Endothelial cell (in vitro differentiated cells): ENCODE measurements at regions not wholly inside any gene's neighbourhood (a gene's known extent, or its start where the extent isn't known, plus 50 kb on each side); places are given as distances from the start of the nearest gene placed in this dataset.

ENCODE experiments used
- DNase-seq: peaks from one replicate; pipeline ENCODE4 v3.0.0; 2021; ENCODE audit warnings: low spot score
- H3K27ac Mint-ChIP-seq: one replicate; pipeline ENCODE4 v1.8.0; 2021; ENCODE audit warnings: mixed read lengths, inconsistent platforms; ENCODE audit not compliant: unreplicated experiment
- H3K27me3 Mint-ChIP-seq: one replicate; pipeline ENCODE4 v1.8.0; 2021; ENCODE audit warnings: mild to moderate bottlenecking, moderate library complexity, mixed read lengths, inconsistent platforms; ENCODE audit not compliant: unreplicated experiment
- H3K36me3 Mint-ChIP-seq: one replicate; pipeline ENCODE4 v1.8.0; 2021; ENCODE audit warnings: mild to moderate bottlenecking, low read depth, mixed read lengths, inconsistent platforms; ENCODE audit not compliant: unreplicated experiment
- H3K4me1 Mint-ChIP-seq: one replicate; pipeline ENCODE4 v1.8.0; 2021; ENCODE audit warnings: mild to moderate bottlenecking, mixed read lengths, inconsistent platforms; ENCODE audit not compliant: unreplicated experiment
- H3K4me3 Mint-ChIP-seq: one replicate; pipeline ENCODE4 v1.8.0; 2021; ENCODE audit warnings: mild to moderate bottlenecking, mixed read lengths, inconsistent platforms; ENCODE audit not compliant: unreplicated experiment
- H3K9me3 Mint-ChIP-seq: one replicate; pipeline ENCODE4 v1.8.0; 2021; ENCODE audit warnings: mixed read lengths, inconsistent platforms; ENCODE audit not compliant: unreplicated experiment
- CTCF ChIP-seq: fragments of 200-600 bp; sonication (generic); IDR thresholded peaks from one replicate; pipeline ENCODE4 v1.5.0; 2021; ENCODE audit warnings: antibody characterized with exemption; ENCODE audit not compliant: unreplicated experiment

GRCh38 chr4:189396435-189396834 lies 544.2 kb upstream of the FRG1 start:
- peaks cover 8% of the 10 kb centered on the region for H3K9me3 Mint-ChIP-seq
- DNase-seq: no peak
- no peak for TF ChIP-seq CTCF
- no peak overlapping the region for H3K4me3 Mint-ChIP-seq
- H3K4me1 Mint-ChIP-seq: no peaks in the 10 kb centered on the region
- H3K36me3 Mint-ChIP-seq: no peaks in the 10 kb centered on the region
- H3K27me3 Mint-ChIP-seq: no peaks in the 10 kb centered on the region
- no peak overlapping the region for H3K27ac Mint-ChIP-seq

GRCh38 chr4:189404271-189404670 lies 536.4 kb upstream of the FRG1 start:
- no peaks in the 10 kb centered on the region for H3K4me1 Mint-ChIP-seq
- no peak overlapping the region for H3K4me3 Mint-ChIP-seq
- DNase-seq: no peak
- H3K27me3 Mint-ChIP-seq: no peaks in the 10 kb centered on the region
- TF ChIP-seq CTCF: no peak
- H3K27ac Mint-ChIP-seq: no peak overlapping the region
- no peaks in the 10 kb centered on the region for H3K36me3 Mint-ChIP-seq
- H3K9me3 Mint-ChIP-seq: peaks cover 4% of the 10 kb centered on the region

GRCh38 chr4:189409158-189409557 lies 531.5 kb upstream of the FRG1 start:
- no peaks in the 10 kb centered on the region for H3K4me1 Mint-ChIP-seq
- no peaks in the 10 kb centered on the region for H3K36me3 Mint-ChIP-seq
- H3K4me3 Mint-ChIP-seq: no peak overlapping the region
- no peak for TF ChIP-seq CTCF
- DNase-seq: no peak
- no peak overlapping the region for H3K27ac Mint-ChIP-seq
- no peaks in the 10 kb centered on the region for H3K9me3 Mint-ChIP-seq
- H3K27me3 Mint-ChIP-seq: no peaks in the 10 kb centered on the region

- TF ChIP-seq CTCF: no peak
- no peaks in the 10 kb centered on the region for H3K27me3 Mint-ChIP-seq
- H3K4me3 Mint-ChIP-seq: no peak overlapping the region
- peaks cover 3% of the 10 kb centered on the region for H3K36me3 Mint-ChIP-seq
- no peak overlapping the region for H3K27ac Mint-ChIP-seq
- DNase-seq: no peak
- H3K9me3 Mint-ChIP-seq: no peaks in the 10 kb centered on the region
- H3K4me1 Mint-ChIP-seq: no peaks in the 10 kb centered on the region
Measured at GRCh38 chr4:189414021-189414420, 526.7 kb upstream of the FRG1 start.

- Mint-ChIP-seq H3K27me3 (no peaks in the 10 kb centered on the region), H3K4me3 (no peak overlapping the region), H3K27ac (no peak overlapping the region), H3K9me3 (peaks cover 15% of the 10 kb centered on the region), H3K4me1 (no peaks in the 10 kb centered on the region), H3K36me3 (peaks cover 9% of the 10 kb centered on the region)
- no peak for DNase-seq
- no peak for TF ChIP-seq CTCF
Measured at GRCh38 chr4:189420572-189420971, 520.1 kb upstream of the FRG1 start.
